ENCODE measurements at regions not wholly inside any gene's neighbourhood (a gene's known extent, or its start where the extent isn't known, plus 50 kb on each side); places are given as distances from the start of the nearest gene placed in this dataset.
"Not testable (repeated sequence)": the region's sequence is repeated elsewhere in the genome, so short reads cannot be mapped to it uniquely, and the experiment has no call there.

- no peak for DNase-seq
These were observed 442.4 kb downstream of the RBFOX1 start for GRCh38 chr16:7775072-7775488.

GRCh38 chr16:7772722-7773121 lies 440.1 kb downstream of the RBFOX1 start:
- no peak for DNase-seq

GRCh38 chr16:7769091-7769490 lies 436.4 kb downstream of the RBFOX1 start:
- DNase-seq, result not testable (repeated sequence)

- DNase-seq, result no peak
These were observed 432.5 kb downstream of the RBFOX1 start for GRCh38 chr16:7765079-7765550.

GRCh38 chr16:7763111-7763510 lies 430.5 kb downstream of the RBFOX1 start:
- DNase-seq, result no peak
